ENCODE measurements at regions not wholly inside any gene's neighbourhood (a gene's known extent, or its start where the extent isn't known, plus 50 kb on each side); places are given as distances from the start of the nearest gene placed in this dataset.

- peak; percentile 58 for DNase-seq (ENCODE audit: low read depth)
These were observed 856.4 kb upstream of the ALCAM start for GRCh38 chr3:104510131-104510849.

GRCh38 chr3:104514371-104514770, 852.3 kb upstream of the ALCAM start:
- DNase-seq (ENCODE audit: low read depth), result no peak

GRCh38 chr3:104514776-104515175, 851.9 kb upstream of the ALCAM start:
- no peak for DNase-seq (ENCODE audit: low read depth)

GRCh38 chr3:104519068-104519467, 847.6 kb upstream of the ALCAM start:
- DNase-seq (ENCODE audit: low read depth), result no peak

- no peak for DNase-seq (ENCODE audit: low read depth)
These were observed 847.1 kb upstream of the ALCAM start for GRCh38 chr3:104519468-104520227.

- no peak for DNase-seq (ENCODE audit: low read depth)
These were observed 846.5 kb upstream of the ALCAM start for GRCh38 chr3:104520228-104520655.

- DNase-seq (ENCODE audit: low read depth), result no peak
These were observed 844.9 kb upstream of the ALCAM start for GRCh38 chr3:104521606-104522336.

GRCh38 chr3:104523136-104523535, 843.6 kb upstream of the ALCAM start:
- no peak for DNase-seq (ENCODE audit: low read depth)

GRCh38 chr3:104526901-104527401, 839.8 kb upstream of the ALCAM start:
- DNase-seq (ENCODE audit: low read depth), result no peak

GRCh38 chr3:104530934-104531333, 835.8 kb upstream of the ALCAM start:
- DNase-seq (ENCODE audit: low read depth), result no peak

GRCh38 chr3:104536715-104537114, 830.0 kb upstream of the ALCAM start:
- DNase-seq (ENCODE audit: low read depth), result no peak

- DNase-seq (ENCODE audit: low read depth), result no peak
These were observed 829.4 kb upstream of the ALCAM start for GRCh38 chr3:104537323-104537722.

- no peak for DNase-seq (ENCODE audit: low read depth)
These were observed 820.4 kb upstream of the ALCAM start for GRCh38 chr3:104546301-104546700.

- DNase-seq (ENCODE audit: low read depth), result no peak
These were observed 819.7 kb upstream of the ALCAM start for GRCh38 chr3:104547031-104547430.

- DNase-seq (ENCODE audit: low read depth), result no peak
These were observed 818.3 kb upstream of the ALCAM start for GRCh38 chr3:104548401-104548800.

- peak; percentile 53 for DNase-seq (ENCODE audit: low read depth)
These were observed 817.5 kb upstream of the ALCAM start for GRCh38 chr3:104549099-104549714.

GRCh38 chr3:104553121-104553520, 813.6 kb upstream of the ALCAM start:
- DNase-seq (ENCODE audit: low read depth), result no peak

- no peak for DNase-seq (ENCODE audit: low read depth)
These were observed 812.3 kb upstream of the ALCAM start for GRCh38 chr3:104554425-104554824.

GRCh38 chr3:104555728-104556127, 811.0 kb upstream of the ALCAM start:
- no peak for DNase-seq (ENCODE audit: low read depth)

GRCh38 chr3:104556372-104557078, 810.2 kb upstream of the ALCAM start:
- peak; percentile 74 for DNase-seq (ENCODE audit: low read depth)

- DNase-seq (ENCODE audit: low read depth), result no peak
These were observed 805.4 kb upstream of the ALCAM start for GRCh38 chr3:104561324-104561723.
